WTC11 (cell line): ENCODE measurements at regions not wholly inside any gene's neighbourhood (a gene's known extent, or its start where the extent isn't known, plus 50 kb on each side); places are given as distances from the start of the nearest gene placed in this dataset.

Source experiments
- ATAC-seq: fragments of 200-7000 bp; cut with Tn5 transposase; 2 replicates; pipeline ENCODE4 v1.10.0; 2021; ENCODE audit warnings: mild to moderate bottlenecking, moderate library complexity
- CTCF ChIA-PET: fragments of 300-600 bp; sonication (Branson Sonifier 250); formaldehyde crosslinking; loops from one replicate; lab custom pipeline; 2021; ENCODE audit warnings: antibody characterized with exemption; lab: Charles Lee
- POLR2A ChIA-PET: fragments of 350-600 bp; sonication (Branson Sonifier 250); formaldehyde crosslinking; loops from one replicate; lab custom pipeline; 2021; ENCODE audit warnings: antibody characterized with exemption; lab: Charles Lee
- DNase-seq: peaks from one replicate; pipeline ENCODE4 v3.0.0; 2021; ENCODE audit warnings: low spot score
- H3K27ac Mint-ChIP-seq: 2 replicates; pipeline ENCODE4 v1.8.0; 2021; ENCODE audit warnings: mixed read lengths
- H3K27me3 Mint-ChIP-seq: 2 replicates; pipeline ENCODE4 v1.8.0; 2021; ENCODE audit warnings: low read depth, mild to moderate bottlenecking, moderate library complexity, mixed read lengths
- H3K36me3 Mint-ChIP-seq: 2 replicates; pipeline ENCODE4 v1.8.0; 2021; ENCODE audit warnings: mixed read lengths
- H3K4me1 Mint-ChIP-seq: 2 replicates; pipeline ENCODE4 v1.8.0; 2022; ENCODE audit warnings: mixed read lengths
- H3K4me3 Mint-ChIP-seq: 2 replicates; pipeline ENCODE4 v1.8.0; 2021; ENCODE audit warnings: mild to moderate bottlenecking, moderate library complexity, mixed read lengths
- H3K9me3 Mint-ChIP-seq: 2 replicates; pipeline ENCODE4 v1.8.0; 2021; ENCODE audit warnings: mixed read lengths
- ARID4B ChIP-seq: sonication (generic); formaldehyde crosslinking; IDR thresholded peaks from 2 replicates; pipeline ENCODE4 v1.8.0; 2023; ENCODE audit warnings: missing genetic modification reagents, mild to moderate bottlenecking, borderline replicate concordance
- CBFB ChIP-seq: sonication (generic); formaldehyde crosslinking; IDR thresholded peaks from 2 replicates; pipeline ENCODE4 v1.8.1; 2022; ENCODE audit warnings: mild to moderate bottlenecking, low read depth, missing genetic modification reagents
- ELF4 ChIP-seq: sonication (generic); formaldehyde crosslinking; IDR thresholded peaks from 2 replicates; pipeline ENCODE4 v1.8.1; 2022; ENCODE audit warnings: low read depth, mild to moderate bottlenecking, moderate library complexity, missing genetic modification reagents
- ERG ChIP-seq: fragments of 250-450 bp; sonication (Bioruptor Pico); IDR thresholded peaks from 2 replicates; pipeline ENCODE4 v1.8.0; 2021; ENCODE audit warnings: mild to moderate bottlenecking
- ESRRA ChIP-seq: sonication (generic); formaldehyde crosslinking; IDR thresholded peaks from 2 replicates; pipeline ENCODE4 v1.8.1; 2022; ENCODE audit warnings: mild to moderate bottlenecking, missing genetic modification reagents, borderline replicate concordance
- FOXJ3 ChIP-seq: sonication (generic); formaldehyde crosslinking; IDR thresholded peaks from 2 replicates; pipeline ENCODE4 v1.9.0; 2021; ENCODE audit warnings: missing genetic modification reagents, mild to moderate bottlenecking, borderline replicate concordance
- KAT7 ChIP-seq: sonication (generic); formaldehyde crosslinking; IDR thresholded peaks from 2 replicates; pipeline ENCODE4 v1.8.1; 2023; ENCODE audit warnings: missing genetic modification reagents, mild to moderate bottlenecking, borderline replicate concordance
- NFE2L1 ChIP-seq: sonication (generic); formaldehyde crosslinking; IDR thresholded peaks from 2 replicates; pipeline ENCODE4 v1.8.1; 2023; ENCODE audit warnings: missing genetic modification reagents
- SMAD4 ChIP-seq: sonication (generic); formaldehyde crosslinking; IDR thresholded peaks from 2 replicates; pipeline ENCODE4 v1.8.0; 2022; ENCODE audit warnings: mild to moderate bottlenecking, missing genetic modification reagents
- SOX15 ChIP-seq: fragments of 250-450 bp; sonication (Bioruptor Pico); IDR thresholded peaks from 2 replicates; pipeline ENCODE4 v1.9.0; 2021; ENCODE audit warnings: mild to moderate bottlenecking
- ZMAT4 ChIP-seq: fragments of 250-450 bp; sonication (Bioruptor Pico); IDR thresholded peaks from 2 replicates; pipeline ENCODE4 v1.9.0; 2021; ENCODE audit warnings: mild to moderate bottlenecking
- ZNF281 ChIP-seq: sonication (generic); formaldehyde crosslinking; IDR thresholded peaks from 2 replicates; pipeline ENCODE4 v1.8.0; 2023; ENCODE audit warnings: mild to moderate bottlenecking, missing genetic modification reagents
- ZNF396 ChIP-seq: fragments of 250-450 bp; sonication (Bioruptor Pico); IDR thresholded peaks from 2 replicates; pipeline ENCODE4 v1.8.0; 2021; ENCODE audit warnings: mild to moderate bottlenecking, moderate library complexity, borderline replicate concordance
- TF ChIP-seq, protein P1 (sequence below): sonication (generic); formaldehyde crosslinking; IDR thresholded peaks from 2 replicates; pipeline ENCODE4 v1.8.1; 2023; ENCODE audit warnings: mild to moderate bottlenecking, missing genetic modification reagents, borderline replicate concordance
- TF ChIP-seq, protein P2 (sequence below): sonication (generic); formaldehyde crosslinking; IDR thresholded peaks from 2 replicates; pipeline ENCODE4 v1.8.1; 2023; ENCODE audit warnings: mild to moderate bottlenecking, moderate library complexity, missing genetic modification reagents

GRCh38 chr1:209051570-209051969 is 531.9 kb upstream of the CAMK1G start (continued):
- TF ChIP-seq ZNF281 (CRISPR knock-in tag) (no peak), ELF4 (CRISPR knock-in tag) (no peak), ERG (CRISPR knock-in tag) (no peak), ZNF396 (CRISPR knock-in tag) (no peak)
- TF ChIP-seq, protein P1, sequence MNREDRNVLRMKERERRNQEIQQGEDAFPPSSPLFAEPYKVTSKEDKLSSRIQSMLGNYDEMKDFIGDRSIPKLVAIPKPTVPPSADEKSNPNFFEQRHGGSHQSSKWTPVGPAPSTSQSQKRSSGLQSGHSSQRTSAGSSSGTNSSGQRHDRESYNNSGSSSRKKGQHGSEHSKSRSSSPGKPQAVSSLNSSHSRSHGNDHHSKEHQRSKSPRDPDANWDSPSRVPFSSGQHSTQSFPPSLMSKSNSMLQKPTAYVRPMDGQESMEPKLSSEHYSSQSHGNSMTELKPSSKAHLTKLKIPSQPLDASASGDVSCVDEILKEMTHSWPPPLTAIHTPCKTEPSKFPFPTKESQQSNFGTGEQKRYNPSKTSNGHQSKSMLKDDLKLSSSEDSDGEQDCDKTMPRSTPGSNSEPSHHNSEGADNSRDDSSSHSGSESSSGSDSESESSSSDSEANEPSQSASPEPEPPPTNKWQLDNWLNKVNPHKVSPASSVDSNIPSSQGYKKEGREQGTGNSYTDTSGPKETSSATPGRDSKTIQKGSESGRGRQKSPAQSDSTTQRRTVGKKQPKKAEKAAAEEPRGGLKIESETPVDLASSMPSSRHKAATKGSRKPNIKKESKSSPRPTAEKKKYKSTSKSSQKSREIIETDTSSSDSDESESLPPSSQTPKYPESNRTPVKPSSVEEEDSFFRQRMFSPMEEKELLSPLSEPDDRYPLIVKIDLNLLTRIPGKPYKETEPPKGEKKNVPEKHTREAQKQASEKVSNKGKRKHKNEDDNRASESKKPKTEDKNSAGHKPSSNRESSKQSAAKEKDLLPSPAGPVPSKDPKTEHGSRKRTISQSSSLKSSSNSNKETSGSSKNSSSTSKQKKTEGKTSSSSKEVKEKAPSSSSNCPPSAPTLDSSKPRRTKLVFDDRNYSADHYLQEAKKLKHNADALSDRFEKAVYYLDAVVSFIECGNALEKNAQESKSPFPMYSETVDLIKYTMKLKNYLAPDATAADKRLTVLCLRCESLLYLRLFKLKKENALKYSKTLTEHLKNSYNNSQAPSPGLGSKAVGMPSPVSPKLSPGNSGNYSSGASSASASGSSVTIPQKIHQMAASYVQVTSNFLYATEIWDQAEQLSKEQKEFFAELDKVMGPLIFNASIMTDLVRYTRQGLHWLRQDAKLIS (CRISPR knock-in tag): no peak
- TF ChIP-seq, all 79 proteins: peak for 0

GRCh38 chr1:209053587-209053986 is 529.9 kb upstream of the CAMK1G start:
- Mint-ChIP-seq H3K27ac (no peak overlapping the region), H3K4me1 (peaks cover 5% of the 10 kb centered on the region; the same call in 1 of the 2 replicates), H3K36me3 (no peaks in the 10 kb centered on the region), H3K4me3 (no peak overlapping the region), H3K27me3 (peaks cover 42% of the 10 kb centered on the region), H3K9me3 (peaks cover 29% of the 10 kb centered on the region)
- POLR2A ChIA-PET: no interaction called here
- no peak for TF ChIP-seq FOXJ3 (CRISPR knock-in tag)
- TF ChIP-seq ZNF281 (CRISPR knock-in tag): no peak
- TF ChIP-seq SMAD4 (CRISPR knock-in tag): no peak
- no peak for TF ChIP-seq CBFB (CRISPR knock-in tag)
- TF ChIP-seq SOX15 (CRISPR knock-in tag): no peak
- no peak for TF ChIP-seq NFE2L1 (CRISPR knock-in tag)
- TF ChIP-seq, protein P2, sequence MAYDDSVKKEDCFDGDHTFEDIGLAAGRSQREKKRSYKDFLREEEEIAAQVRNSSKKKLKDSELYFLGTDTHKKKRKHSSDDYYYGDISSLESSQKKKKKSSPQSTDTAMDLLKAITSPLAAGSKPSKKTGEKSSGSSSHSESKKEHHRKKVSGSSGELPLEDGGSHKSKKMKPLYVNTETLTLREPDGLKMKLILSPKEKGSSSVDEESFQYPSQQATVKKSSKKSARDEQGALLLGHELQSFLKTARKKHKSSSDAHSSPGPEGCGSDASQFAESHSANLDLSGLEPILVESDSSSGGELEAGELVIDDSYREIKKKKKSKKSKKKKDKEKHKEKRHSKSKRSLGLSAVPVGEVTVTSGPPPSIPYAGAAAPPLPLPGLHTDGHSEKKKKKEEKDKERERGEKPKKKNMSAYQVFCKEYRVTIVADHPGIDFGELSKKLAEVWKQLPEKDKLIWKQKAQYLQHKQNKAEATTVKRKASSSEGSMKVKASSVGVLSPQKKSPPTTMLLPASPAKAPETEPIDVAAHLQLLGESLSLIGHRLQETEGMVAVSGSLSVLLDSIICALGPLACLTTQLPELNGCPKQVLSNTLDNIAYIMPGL: no peak
- TF ChIP-seq ARID4B (CRISPR knock-in tag): no peak
- TF ChIP-seq ESRRA: no peak
- no peak for TF ChIP-seq ZMAT4
- no peak for TF ChIP-seq KAT7 (CRISPR knock-in tag)
- CTCF ChIA-PET: no interaction called here
- no peak for DNase-seq
- no peak for ATAC-seq
